ENCODE measurements at regions not wholly inside any gene's neighbourhood (a gene's known extent, or its start where the extent isn't known, plus 50 kb on each side); places are given as distances from the start of the nearest gene placed in this dataset.
"Not testable (repeated sequence)": the region's sequence is repeated elsewhere in the genome, so short reads cannot be mapped to it uniquely, and the experiment has no call there.

- no peak for DNase-seq (ENCODE audit: low read depth)
- no peak overlapping the region for H3K4me3 ChIP-seq (ENCODE audit: low read length)
- no peak for TF ChIP-seq CTCF (IDR thresholded peaks at IDR 0.05; ENCODE audit: insufficient read depth, low read depth, low read length, missing control alignments)
Observed at GRCh38 chr21:14817311-14817710, 247.5 kb downstream of the NRIP1 start.

GRCh38 chr21:14814991-14815390 is 249.8 kb downstream of the NRIP1 start:
- TF ChIP-seq CTCF (IDR thresholded peaks at IDR 0.05; ENCODE audit: insufficient read depth, low read depth, low read length, missing control alignments) = no peak
- H3K4me3 ChIP-seq (ENCODE audit: low read length) = no peak overlapping the region
- DNase-seq (ENCODE audit: low read depth) = no peak

DNA sequence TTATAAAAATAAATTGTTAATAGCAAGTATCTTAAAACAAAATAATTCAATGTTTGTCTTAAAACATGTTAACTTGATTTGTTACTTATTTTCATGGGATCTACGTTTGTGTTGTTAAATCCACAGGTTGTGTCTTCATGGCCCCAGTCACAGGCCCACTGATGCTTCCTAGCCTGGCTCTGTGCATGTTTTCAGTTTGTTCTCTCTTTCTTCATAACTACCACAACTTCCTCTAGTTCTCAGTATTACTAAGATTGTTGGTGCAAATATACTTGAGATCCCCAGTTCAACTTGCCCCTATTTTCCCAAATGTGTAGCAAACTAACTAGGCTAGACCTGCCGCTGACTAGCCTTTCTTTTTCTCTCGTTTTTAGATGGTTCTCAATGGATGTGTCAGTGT is 250.5 kb downstream of the NRIP1 start:
- H3K4me3 ChIP-seq (ENCODE audit: low read length) = no peak overlapping the region
- no peak for DNase-seq (ENCODE audit: low read depth)
- TF ChIP-seq CTCF (IDR thresholded peaks at IDR 0.05; ENCODE audit: insufficient read depth, low read depth, low read length, missing control alignments) = no peak

DNA sequence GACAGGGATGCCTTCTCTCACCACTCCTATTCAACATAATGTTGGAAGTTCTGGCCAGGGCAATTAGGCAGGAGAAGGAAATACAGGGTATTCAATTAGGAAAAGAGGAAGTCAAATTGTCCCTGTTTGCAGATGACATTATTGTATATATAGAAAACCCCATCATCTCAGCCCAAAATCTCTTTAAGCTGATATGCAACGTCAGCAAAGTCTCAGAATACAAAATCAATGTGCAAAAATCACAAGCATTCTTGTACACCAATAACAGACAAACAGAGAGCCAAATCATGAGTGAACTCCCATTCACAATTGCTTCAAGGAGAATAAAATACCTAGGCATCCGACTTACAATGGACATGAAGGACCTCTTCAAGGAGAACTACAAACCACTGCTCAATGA is 258.1 kb upstream of the SAMSN1 start:
- DNase-seq (ENCODE audit: low read depth); H3K4me3 ChIP-seq (ENCODE audit: low read length): not testable (repeated sequence)

DNA sequence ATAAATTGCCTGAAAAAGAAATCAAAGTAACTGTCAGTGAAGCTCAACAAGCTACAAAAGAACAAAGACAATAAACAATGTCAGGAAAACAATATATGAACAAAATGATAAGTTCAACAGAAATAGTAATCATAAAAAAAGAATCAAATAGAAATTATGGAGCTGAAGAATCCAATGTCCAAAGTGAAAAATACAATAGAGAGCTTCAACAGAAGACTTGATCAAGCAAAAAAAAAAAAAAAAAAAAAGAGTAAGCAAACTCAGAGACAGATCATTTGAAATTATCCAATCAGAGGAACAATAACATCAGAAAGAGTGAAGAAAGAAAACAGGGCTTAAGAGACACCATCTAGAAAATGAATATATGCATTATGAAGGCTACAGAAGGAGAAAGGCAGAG is 251.4 kb upstream of the SAMSN1 start:
- TF ChIP-seq CTCF (IDR thresholded peaks at IDR 0.05; ENCODE audit: insufficient read depth, low read depth, low read length, missing control alignments) = no peak
- DNase-seq (ENCODE audit: low read depth) = no peak
- no peak overlapping the region for H3K4me3 ChIP-seq (ENCODE audit: low read length)

- TF ChIP-seq CTCF (IDR thresholded peaks at IDR 0.05; ENCODE audit: insufficient read depth, low read depth, low read length, missing control alignments) = no peak
- DNase-seq (ENCODE audit: low read depth) = no peak
- no peak overlapping the region for H3K4me3 ChIP-seq (ENCODE audit: low read length)
Observed at GRCh38 chr21:14787312-14787711, 241.2 kb upstream of the SAMSN1 start.

- no peak overlapping the region for H3K4me3 ChIP-seq (ENCODE audit: low read length)
- TF ChIP-seq CTCF (IDR thresholded peaks at IDR 0.05; ENCODE audit: insufficient read depth, low read depth, low read length, missing control alignments) = no peak
- DNase-seq (ENCODE audit: low read depth) = no peak
Observed at GRCh38 chr21:14785679-14786078, 239.6 kb upstream of the SAMSN1 start.
